ENCODE measurements at regions not wholly inside any gene's neighbourhood (a gene's known extent, or its start where the extent isn't known, plus 50 kb on each side); places are given as distances from the start of the nearest gene placed in this dataset.
A peak's percentile ranks its signal among the peaks of the same experiment; 100 is the strongest.

DNA sequence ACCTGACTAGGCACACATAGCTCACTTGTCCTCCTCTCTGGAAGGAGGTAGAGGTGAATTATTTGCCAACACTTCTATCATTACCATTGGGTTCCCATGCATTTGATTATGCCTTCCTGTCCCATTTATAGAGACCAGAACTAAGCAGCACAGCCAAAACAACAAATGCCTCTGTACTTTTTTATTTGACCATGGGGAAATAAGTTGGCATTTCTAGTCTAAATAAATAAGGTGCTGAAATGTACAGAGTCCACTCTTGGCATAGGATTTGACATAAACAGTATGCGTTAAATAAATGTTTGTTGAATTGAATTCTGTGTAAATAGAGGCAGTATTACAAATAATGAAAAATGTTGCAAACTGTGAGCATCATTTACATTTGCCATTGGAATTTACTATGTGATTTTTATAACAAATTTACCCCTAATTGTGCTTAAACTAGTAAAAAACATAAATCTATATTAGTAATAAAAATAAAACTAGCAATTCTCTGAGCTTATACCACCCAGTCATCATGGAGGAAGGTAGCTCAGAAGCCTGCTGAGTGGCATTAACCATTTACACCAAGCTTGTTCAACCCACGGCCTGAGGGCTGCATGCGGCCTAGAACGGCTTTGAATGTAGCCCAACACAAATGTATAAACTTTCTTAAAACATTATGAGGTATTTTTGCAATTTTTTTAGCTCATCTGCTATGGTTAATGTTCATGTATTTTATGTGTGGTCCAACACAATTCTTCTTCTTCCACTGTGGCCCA, 367.8 kb downstream of the FIGN start:
- DNase-seq, result no peak

DNA sequence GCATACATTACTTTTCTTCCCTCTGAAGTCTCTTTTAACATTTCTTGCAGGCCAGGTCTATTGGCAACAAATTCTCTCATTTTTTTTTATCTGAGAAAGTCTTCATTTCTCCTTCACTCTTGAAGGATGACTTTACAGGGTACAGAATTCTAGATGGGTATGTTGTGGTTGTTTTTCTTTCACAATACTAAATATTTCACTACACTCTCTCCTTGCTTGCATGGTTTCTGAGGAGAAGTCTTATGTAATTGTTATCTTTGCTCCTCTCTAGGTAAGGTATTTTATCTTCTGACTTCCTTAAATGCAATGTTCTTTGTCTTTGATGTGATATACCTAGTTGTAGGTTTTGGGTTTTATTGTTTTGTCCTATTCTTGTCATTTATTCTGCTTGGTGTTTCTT, 371.1 kb downstream of the FIGN start:
- DNase-seq, result no peak

DNA sequence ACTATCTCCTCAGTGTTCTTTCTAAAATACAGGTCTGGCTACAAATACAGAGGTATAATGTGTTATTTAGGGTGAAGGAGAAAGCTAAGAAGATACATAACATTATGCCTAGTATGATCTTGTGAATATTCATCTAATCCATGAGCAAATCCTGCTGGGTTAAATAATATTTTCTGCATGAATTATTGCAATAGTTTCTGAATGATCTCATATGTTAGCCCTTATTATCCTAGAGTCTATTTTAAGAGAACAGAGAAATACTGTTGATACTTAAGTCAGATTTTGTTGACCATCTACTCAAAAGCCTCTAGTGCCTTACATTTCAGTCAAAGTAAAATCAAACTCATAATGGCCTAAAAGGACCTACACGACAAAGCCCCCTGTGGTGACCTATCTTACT, 382.3 kb downstream of the FIGN start:
- DNase-seq, result no peak

DNA sequence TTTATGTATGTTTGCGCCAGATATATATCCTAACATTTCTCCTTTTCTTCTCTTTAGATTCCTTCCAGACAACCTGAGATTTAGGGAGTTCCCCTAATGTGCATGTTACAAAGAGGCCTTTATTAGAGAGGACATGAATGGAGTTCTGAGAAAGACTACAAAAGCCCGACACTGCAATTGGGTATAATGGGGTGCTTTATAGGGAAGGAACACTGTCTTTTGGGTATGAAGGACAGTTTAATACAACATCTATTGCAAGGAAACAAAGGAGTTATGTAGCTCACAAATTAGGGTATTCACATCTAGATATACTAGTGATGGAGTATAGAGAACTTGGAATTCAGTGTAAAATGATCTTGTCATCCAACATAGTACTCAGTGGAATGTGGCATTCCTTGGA, 383.8 kb downstream of the FIGN start:
- DNase-seq, result no peak

DNA sequence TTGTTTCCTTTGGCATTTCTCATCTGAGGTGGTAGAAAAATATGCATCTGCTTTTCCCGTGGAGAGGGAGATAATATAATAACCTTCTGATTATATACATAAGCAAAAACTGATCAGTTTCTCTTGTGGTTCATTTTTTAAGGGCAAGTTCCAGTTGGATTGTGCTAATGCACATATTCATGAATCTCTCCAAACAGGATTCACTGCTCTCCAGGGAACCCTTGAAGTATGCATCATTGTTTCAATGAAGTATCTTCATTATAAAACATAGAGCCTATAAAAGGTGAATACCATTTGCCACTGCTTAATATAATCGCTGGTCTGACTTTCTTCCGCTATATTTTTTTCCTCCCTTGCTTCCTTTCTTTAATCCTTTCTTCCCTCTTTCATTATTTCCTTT, 384.7 kb downstream of the FIGN start:
- DNase-seq, result no peak

DNA sequence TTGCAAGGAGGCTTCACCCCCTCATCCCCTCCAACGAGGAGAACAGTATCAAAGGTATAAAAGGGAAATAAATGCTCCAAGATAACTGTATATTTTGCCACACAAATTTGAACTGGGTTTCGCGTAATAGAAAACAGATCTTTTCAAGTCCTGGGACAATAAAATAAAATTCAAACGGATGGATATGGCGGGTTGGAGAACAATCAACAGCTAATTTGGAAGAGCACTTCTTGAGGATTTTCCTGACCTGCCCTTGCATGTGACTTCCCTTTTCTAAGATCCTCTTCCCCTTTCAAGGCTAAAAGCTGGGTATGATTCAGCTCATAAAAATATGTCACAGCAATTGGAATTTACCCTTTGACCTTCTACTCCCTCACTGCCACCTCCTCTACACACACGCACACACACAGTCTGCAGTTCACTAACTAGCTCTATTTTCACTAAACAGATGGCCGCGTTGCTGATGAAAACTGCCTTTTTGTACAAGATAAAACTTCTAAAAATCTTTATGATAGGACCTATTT, 386.9 kb downstream of the FIGN start:
- DNase-seq, result no peak

DNA sequence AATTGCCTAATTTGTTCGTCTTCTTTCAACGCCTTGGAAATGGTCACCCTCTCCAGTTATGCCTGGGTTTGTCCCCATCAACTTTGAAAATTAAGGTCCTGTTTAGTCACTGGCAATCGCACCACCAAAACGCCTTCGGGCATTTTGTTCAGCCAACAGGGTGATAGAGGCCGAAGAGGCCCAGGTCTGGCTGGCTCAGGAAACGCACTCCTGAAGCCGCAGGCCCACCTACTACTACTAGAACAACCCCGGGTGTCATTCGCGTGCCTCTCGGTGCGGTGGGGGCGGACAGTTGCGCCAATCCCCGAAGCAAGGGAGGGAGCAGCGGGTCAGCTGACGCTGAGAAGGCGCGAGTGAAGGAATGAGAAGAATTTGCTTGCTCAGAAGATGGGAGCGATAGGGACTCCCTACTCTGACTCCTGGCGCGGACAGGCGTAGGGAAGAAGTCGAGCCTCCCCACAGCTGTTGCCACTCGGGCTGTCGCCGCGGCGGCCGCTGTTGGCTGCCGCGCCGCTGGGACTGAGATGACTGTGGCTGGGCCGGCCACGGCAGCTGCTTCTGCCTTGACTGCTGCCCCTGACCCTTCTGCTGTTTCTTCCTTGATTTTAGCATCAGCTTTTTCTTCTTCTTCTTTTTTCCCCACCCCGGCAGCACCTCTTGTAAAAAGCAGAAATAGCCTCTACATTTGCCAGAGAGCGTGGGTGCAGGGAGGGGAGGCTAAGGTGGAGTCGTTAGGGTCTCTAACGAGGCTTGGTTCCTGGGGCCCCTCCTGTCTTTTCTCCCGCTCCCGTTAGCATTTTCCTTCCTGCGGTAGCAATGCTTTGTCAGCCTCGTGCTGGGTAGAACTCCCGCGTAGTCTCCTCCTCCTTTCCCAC, 387.6 kb downstream of the FIGN start:
- DNase-seq, result no peak

DNA sequence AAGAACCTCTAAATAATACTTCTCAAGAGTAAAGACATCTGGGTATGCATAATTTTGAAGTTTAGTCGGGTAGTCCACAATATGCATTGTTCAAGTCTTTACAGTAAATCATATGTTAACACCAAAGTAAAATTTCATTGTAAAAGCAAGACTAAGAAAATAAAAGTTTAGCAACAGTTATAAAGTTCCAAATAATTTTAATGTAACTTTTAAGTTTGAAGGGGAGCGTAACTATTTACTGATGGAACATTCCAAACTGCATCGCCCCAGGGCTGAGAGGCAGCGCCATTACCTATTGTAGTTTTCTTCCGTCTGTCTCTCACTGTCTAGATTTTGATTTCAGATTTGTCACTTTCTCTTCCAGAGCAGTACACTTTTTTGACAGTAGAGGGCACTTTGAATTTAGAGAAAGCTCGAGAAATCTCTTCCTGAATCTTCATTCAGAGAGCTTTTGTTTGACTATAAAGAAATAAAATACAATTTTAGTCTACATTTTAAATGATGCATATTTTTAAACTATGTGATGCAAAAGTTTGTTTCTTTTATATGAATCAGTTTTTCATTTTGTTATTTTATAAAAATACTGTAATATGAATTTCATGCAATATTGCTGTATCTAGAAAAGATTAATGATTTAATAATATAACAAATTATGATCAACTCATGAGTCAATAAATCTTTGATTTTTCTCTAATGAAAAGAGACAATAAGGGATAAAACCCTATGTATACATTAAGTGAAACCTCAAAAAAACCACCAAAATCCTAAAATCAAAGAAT, 389.8 kb downstream of the FIGN start:
- peak; percentile 36 for DNase-seq

DNA sequence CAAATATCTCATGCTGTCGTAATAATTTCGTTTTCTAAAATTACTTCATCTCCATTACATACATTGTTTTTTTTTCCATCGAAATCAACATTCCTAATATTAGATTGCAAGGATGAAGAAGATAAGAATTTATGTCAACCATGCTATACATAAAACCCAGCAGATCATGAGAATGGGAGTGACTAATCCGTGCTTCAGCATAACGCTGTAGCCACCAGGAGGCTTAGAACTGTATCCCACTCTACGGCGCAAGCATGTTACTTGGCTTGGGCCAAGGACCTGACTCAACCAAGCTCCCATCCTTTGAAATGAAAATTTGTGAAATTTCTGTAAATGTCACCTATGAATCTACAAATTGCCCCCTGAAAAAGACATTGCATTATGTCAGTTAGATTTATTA, 392.5 kb downstream of the FIGN start:
- DNase-seq, result no peak

DNA sequence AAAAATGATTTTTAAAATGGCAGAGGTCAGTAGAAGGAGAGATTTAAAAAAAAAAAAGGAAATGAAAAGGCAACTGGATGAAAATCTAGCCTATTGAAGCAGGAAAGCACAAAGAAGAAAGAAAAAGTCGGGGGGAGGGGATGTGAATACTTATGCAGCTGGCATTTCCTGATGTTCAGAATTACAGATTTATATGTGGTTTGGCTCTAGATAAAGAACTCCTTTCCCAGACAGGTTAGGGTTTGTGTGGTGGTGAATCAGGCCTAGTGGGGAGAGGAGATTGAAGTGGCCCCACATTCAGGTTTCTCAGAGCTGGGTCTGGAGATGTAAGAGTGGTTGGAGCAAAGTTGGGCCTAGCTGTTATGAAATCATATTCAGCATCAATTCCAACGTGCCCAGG, 394.4 kb downstream of the FIGN start:
- no peak for DNase-seq

DNA sequence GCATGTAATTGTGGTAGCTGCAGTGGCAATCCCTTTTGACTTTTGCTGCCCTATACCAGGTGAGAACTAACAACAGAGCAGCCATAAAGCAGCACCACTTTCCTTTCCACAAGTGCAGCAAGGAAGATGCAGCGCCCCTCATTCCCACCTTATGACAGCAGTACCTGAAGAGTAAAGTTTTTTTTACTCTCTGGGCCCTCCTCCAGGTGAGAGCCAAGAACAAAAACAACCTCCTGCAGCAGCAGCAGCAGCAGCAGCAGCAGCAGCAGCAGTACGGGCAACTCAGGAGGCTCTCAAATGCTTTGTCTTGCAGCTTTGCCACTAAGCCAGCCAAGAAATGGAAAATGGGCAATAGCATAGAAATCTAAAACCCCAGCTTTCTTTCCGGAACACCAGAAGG, 397.5 kb downstream of the FIGN start:
- no peak for DNase-seq

DNA sequence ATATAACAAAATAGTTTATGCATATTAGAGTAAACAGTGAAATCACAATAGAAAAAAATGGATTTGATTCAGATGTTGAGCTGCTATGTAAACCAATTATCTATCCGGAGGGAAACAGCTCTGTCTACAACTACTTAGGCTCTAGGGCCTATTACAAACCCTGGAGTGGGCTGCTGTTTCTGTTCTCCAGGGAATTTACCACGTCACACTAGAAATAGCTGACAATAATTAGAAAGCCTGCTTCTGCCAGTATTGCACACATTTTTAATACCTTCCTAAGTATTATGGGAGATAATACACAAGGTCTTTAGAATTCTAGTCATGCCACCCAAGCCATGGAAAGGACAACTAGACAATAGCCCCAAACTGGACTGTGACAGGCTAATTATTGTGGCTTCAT, 411.1 kb downstream of the FIGN start:
- DNase-seq, result no peak

DNA sequence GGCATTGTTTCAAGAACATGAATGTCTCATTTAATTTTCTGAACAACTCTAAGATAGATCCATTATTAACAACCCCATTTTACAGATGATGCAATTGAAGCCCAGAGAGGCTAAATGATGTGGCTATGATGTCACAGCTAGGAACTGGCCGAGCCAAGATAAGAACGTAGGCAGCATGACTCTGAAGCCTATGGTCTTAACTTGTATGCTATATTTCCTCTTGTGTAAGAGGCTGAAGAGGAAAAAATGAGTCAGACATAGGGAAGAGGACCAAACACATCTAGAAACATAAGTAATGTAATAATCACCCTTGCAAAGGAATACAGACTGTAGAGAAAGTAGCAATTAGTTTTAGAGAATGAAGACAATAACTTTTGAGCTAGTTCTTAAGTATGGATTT, 416.8 kb downstream of the FIGN start:
- no peak for DNase-seq

DNA sequence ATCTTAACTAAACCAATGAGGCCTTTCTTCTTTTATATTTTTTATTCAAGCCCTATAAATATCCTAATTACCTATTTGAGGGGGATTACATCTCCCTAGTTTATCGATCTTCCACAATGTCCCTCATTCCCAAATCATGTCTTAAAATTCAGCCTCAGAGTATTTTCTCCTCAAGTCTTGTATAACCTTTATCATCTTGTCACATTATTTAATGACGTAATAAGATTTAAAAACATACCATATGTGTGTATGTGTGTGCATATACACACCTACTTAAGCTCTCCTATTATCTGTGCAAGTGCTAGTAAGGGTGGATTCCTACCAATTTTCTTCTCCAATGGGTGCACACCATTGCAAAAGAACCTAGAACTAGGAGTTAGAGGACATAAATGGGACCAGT, 421.1 kb downstream of the FIGN start:
- DNase-seq, result no peak

DNA sequence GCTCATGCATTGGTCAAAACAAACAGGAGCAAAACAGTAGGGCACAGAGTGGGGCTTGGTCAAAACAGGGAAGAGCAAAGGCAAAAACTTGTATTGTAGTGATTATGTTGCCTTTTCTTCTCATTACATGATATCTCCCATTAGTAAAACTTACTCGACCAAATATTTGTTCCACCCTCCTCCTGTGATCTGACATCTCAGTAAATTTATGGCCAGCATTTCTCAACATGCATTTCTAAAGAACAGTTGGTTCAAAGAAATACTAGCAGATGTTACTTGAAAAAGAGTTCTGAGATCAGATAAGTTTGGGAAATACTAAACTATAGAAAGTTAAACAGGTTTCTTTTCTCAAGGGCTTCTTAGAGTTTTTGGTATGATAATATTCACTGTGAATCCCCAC, 423.1 kb downstream of the FIGN start:
- no peak for DNase-seq

DNA sequence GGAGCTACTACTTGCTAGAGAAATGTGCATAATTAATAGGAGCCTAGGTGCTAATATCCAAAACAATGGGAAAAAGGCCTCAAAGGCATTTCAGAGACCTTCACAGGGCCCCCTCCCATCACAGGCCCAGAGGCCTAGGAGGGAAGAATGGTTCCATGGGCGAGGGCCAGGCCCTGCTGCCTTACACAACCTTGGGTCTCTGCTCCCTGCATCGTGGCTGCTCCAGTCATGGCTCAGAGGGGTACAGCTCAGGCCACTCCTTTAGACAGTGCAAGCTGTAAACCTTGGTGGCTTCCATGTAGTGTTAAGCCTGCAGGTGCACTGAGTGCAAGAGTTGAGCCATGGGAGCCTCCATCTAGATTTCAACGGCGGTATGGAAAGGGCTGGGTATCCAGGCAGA, 429.2 kb downstream of the FIGN start:
- DNase-seq, result no peak

DNA sequence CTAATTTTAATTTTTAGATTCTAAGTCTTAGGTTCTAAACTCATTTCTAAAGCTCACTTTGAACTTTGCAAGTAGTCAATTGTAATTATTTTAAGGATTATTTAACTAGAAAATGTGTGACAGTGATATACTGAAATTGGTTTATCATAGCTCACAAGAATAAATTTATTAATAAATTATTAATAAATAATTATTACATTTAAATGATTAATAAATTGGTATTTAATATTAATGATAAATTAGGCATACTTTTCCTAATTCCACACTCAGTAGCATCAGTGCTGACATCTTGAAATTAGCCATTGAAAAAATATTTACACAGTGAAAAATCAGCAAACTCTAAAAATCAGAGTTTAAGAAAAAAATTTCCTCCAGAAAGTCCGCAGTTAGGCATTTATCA, 433.7 kb downstream of the FIGN start:
- DNase-seq, result no peak

DNA sequence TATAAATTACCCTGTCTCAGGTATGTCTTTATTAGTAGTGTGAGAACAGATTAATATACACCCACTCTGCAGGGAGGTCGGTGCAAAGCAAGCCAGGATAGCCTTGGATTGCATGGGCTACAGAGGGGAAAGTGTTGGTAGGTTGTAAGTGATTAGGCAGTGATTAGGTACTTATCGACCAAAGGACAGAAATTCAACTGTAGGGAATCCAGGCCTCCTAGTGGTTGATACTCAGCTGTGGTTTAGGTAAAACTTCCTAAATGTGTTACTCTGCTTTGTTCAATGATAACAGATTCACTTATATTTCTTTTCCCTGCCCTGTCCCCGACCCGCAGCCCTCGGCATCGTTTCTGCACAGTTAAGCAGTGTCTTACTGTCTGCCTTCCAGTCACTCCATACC, 444.0 kb downstream of the FIGN start:
- DNase-seq, result no peak

DNA sequence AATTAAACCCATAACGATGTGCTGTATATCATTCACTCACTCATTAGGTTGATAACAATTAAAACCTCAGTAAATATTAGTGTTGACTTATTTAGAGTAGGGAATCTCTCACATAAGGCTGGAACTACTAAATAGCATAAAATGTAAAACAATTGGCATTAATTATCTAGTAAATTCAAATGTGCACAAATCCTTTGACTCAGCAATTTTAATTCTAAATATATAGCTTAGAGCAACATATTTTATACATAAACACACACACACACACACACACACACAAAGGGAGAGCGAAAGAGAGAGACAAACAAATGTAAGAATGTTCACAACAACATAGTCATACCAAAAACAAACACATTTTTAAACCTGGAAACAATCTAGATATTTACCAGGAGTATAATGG, 443.1 kb upstream of the KCNH7 start:
- no peak for DNase-seq

DNA sequence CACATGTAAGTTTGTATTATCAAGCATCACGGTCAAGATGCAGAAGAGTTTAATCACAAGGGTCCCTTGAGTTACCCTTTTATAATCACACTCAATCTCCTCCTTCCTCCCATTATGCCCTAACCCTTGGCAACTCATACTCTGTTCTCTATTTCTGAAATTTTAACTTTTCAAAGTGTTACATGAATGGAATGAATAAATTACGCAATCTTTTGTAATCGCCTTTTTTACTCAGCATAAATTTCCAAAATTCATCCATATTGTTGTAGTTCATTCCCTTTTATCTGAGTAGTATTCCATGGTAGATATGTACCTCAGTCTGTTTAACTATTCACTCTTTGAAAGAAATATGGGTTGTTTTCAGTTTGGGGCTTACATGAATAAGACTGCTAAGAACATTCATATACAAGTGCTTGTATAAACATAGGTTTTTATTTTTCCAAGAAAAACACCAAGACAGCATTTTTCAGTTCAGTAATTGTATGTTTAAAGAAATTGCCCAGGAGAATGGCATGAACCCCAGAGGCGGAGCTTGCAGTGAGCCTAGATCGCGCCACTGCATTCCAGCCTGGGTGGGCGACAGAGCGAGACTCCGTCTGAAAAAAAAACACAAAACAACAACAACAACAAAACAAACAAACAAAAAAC, 430.9 kb upstream of the KCNH7 start:
- DNase-seq, result no peak

DNA sequence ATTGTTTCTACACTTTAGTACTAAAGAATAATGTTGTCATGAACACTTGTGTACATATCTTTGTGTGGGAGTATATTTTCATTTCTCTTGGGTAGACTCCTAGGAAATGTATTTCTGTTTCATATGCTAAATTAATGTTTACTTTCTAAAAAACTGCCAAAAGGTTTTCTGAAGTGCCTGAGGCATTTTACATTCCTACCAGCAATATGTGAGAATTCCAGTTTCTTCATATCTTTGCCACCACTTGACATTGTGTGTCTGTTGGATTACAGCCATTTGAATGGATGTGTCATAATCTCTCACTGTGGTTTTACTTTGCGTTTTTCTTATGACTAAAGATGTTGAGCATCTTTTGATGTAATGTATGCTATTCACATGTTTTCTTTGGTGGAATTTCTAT, 428.2 kb upstream of the KCNH7 start:
- DNase-seq, result no peak

DNA sequence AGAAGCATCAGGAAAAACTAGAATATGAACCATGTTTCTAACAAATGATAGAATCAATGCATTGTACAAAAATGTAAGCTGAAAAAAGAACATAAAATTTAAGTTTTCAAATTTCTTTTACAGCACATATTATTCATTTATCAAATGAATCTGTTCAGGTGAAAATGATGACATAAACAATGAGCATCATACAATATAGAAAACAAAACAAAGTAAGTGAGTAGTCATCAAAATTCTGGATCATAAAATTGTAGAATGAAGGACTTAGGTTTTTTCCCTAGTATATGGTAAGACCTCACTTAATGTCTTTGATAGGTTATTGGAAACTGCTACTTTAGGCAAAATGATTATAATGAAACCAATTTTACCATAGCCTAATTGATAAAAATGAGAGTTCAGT, 427.0 kb upstream of the KCNH7 start:
- DNase-seq, result no peak

DNA sequence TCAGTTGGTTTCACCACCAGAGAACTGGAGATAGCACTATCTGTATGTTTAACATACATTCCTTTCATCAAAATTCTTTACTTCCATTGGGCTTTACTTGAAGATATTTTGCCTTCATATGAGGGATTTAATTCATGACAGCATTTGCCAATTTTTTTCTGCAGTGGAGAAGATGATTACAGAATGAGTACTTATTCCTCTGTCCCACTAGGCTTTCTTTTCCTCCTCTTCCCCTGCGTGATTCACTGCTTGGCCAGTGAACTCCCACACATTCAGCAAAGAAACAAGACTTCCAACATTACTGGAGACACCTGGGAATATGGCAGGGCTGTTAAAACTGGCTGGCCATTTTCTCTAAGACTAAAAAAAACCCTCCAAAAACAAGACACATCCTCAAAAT, 425.8 kb upstream of the KCNH7 start:
- no peak for DNase-seq
